K562 (cell line): ENCODE measurements at regions not wholly inside any gene's neighbourhood (a gene's known extent, or its start where the extent isn't known, plus 50 kb on each side); places are given as distances from the start of the nearest gene placed in this dataset.

Source experiments
- ATAC-seq: fragments of 200-7000 bp; cut with Tn5 transposase; 3 replicates; pipeline ENCODE4 v1.9.1; 2020; ENCODE audit warnings: moderate library complexity
- BruUV-seq: library from RNA; stranded (reverse); fragments of 400-500 nt; replicated peaks from 2 replicates; lab custom pipeline; 2021; lab: Mats Ljungman, UMichigan
- CTCF ChIA-PET: fragments of 300-600 bp; formaldehyde crosslinking; extraction: SDS; loops from one replicate; lab custom pipeline; 2021; ENCODE audit warnings: low intra/inter-chr PET ratio; lab: Yijun Ruan, JAX
- POLR2A ChIA-PET: fragments of 300-600, 350-650 bp; sonication (Branson Sonifier 250); formaldehyde crosslinking; extraction: SDS; loops from one replicate; lab custom pipeline; 2021; ENCODE audit warnings: antibody characterized with exemption, inconsistent platforms; lab: Yijun Ruan, JAX
- DNase-seq, 4 experiments: peaks; one replicate each; pipeline versions ENCODE4 v3.0.0 to v3.0.0-alpha.2; 2011 to 2018; ENCODE audit warnings: low spot score in 3 of 4, mixed read lengths in 3 of 4; ENCODE audit errors: extremely low read depth in 1 of 4
- FAIRE-seq: peaks from 2 replicates; lab custom pipeline; 2011; peaks lifted over from hg19 to GRCh38; lab: Jason Lieb, UNC
- H2AFZ ChIP-seq: 2 replicates; pipeline ENCODE4 v1.6.0; 2011; ENCODE audit warnings: low read depth, low read length, control low read depth, inconsistent platforms
- H3K27ac ChIP-seq: fragments of 200-600 bp; 3 replicates; pipeline ENCODE4 v1.8.0; 2011; ENCODE audit warnings: low read depth, mild to moderate bottlenecking, control low read depth, inconsistent platforms, low read length, moderate library complexity, mixed read lengths; ENCODE audit errors: extremely low read depth
- H3K27me3 ChIP-seq, 2 experiments: fragments of 300-600 bp in 1 of 2; 2 replicates in 1 of 2; 3 replicates in 1 of 2; pipeline versions ENCODE4 v1.6.0 to v1.8.0; 2011; ENCODE audit warnings: inconsistent platforms in 2 of 2, low read length in 2 of 2, mild to moderate bottlenecking in 1 of 2, mixed read lengths in 1 of 2, moderate library complexity in 1 of 2; ENCODE audit not compliant: control insufficient read depth in 2 of 2, insufficient read depth in 2 of 2
- H3K36me3 ChIP-seq: fragments of 300-600 bp; 3 replicates; pipeline ENCODE4 v1.8.0; 2011; ENCODE audit warnings: mild to moderate bottlenecking, low read length, inconsistent platforms; ENCODE audit not compliant: control insufficient read depth, insufficient read depth
- H3K4me1 ChIP-seq, 2 experiments: fragments of 200-600 bp in 1 of 2; replicated peaks in 1 of 2; 2 replicates in 1 of 2; 3 replicates in 1 of 2; pipeline versions ENCODE4 v1.5.1 to v1.8.0; 2011; ENCODE audit warnings: inconsistent platforms in 2 of 2, low read length in 2 of 2, mild to moderate bottlenecking in 1 of 2, mixed read lengths in 1 of 2, moderate library complexity in 1 of 2; ENCODE audit not compliant: control insufficient read depth in 2 of 2, insufficient read depth in 2 of 2
- H3K4me2 ChIP-seq: 2 replicates; pipeline ENCODE4 v1.6.1; 2011; ENCODE audit warnings: low read length, control low read depth, inconsistent platforms, mixed read lengths; ENCODE audit not compliant: insufficient read depth
- H3K4me3 ChIP-seq: fragments of 200-600 bp; sonication (generic), shearing (Covaris generic); 2 replicates; pipeline ENCODE4 v1.5.1; 2016; ENCODE audit warnings: control low read depth, inconsistent platforms
- H3K79me2 ChIP-seq: fragments of 200-600 bp; 3 replicates; pipeline ENCODE4 v1.8.0; 2011; ENCODE audit warnings: low read length, inconsistent platforms; ENCODE audit not compliant: control insufficient read depth, insufficient read depth
- H3K9ac ChIP-seq, 2 experiments: 2 replicates each; pipeline versions ENCODE4 v1.6.0 to v1.6.1; 2011; ENCODE audit warnings: low read depth in 2 of 2, low read length in 2 of 2, control low read depth in 1 of 2, inconsistent platforms in 1 of 2, mild to moderate bottlenecking in 1 of 2, mixed read lengths in 1 of 2; ENCODE audit not compliant: insufficient read depth in 1 of 2
- H3K9me1 ChIP-seq: one replicate; pipeline ENCODE4 v1.6.0; 2011; ENCODE audit warnings: inconsistent platforms, mild to moderate bottlenecking, low read length, moderate library complexity; ENCODE audit not compliant: control insufficient read depth, insufficient read depth
- H3K9me3 ChIP-seq: replicated peaks from 2 replicates; pipeline ENCODE4 v1.5.1; 2011; ENCODE audit warnings: low read depth, low read length, inconsistent platforms; ENCODE audit not compliant: control insufficient read depth, insufficient read depth
- H4K20me1 ChIP-seq: replicated peaks from 2 replicates; pipeline ENCODE4 v1.6.1; 2011; ENCODE audit warnings: low read length, inconsistent platforms, mixed read lengths; ENCODE audit not compliant: control insufficient read depth, insufficient read depth
- ATF7 ChIP-seq: fragments of 450-650 bp; IDR thresholded peaks from 2 replicates; pipeline ENCODE4 v1.7.1; 2014; ENCODE audit warnings: mild to moderate bottlenecking, moderate library complexity
- BDP1 ChIP-seq: IDR thresholded peaks from 3 replicates; pipeline ENCODE4 v1.6.1; 2011; ENCODE audit not compliant: insufficient read length, insufficient read depth
- EHMT2 ChIP-seq: fragments of 450-650 bp; IDR thresholded peaks from 2 replicates; pipeline ENCODE4 v1.6.1; 2018; ENCODE audit warnings: antibody characterized with exemption
- ETV5 ChIP-seq: sonication (generic); formaldehyde crosslinking; IDR thresholded peaks from 2 replicates; pipeline ENCODE4 v1.4.0; 2020; ENCODE audit warnings: low read depth, mild to moderate bottlenecking, missing genetic modification reagents
- FOXJ2 ChIP-seq: fragments of 200-800 bp; sonication (Bioruptor generic); IDR thresholded peaks from 2 replicates; pipeline ENCODE4 v1.6.1; 2016; ENCODE audit warnings: missing genetic modification characterization, missing compliant biosample characterization
- NCOA1 ChIP-seq: fragments of 450-650 bp; IDR thresholded peaks from 2 replicates; pipeline ENCODE4 v1.6.1; 2016; ENCODE audit warnings: low read depth
- NFIC ChIP-seq: fragments of 450-650 bp; IDR thresholded peaks from 2 replicates; pipeline ENCODE4 v1.6.1; 2017; ENCODE audit warnings: mild to moderate bottlenecking, inconsistent platforms
- NR1H2 ChIP-seq: sonication (generic); formaldehyde crosslinking; IDR thresholded peaks from 2 replicates; pipeline ENCODE4 v1.4.0; 2020; ENCODE audit warnings: mild to moderate bottlenecking, missing genetic modification reagents
- PPARD ChIP-seq: fragments of 250-450 bp; sonication (Bioruptor Pico); IDR thresholded peaks from 2 replicates; pipeline ENCODE4 v1.8.0; 2022; ENCODE audit warnings: inconsistent platforms, mild to moderate bottlenecking, moderate library complexity
- RBM15 ChIP-seq: fragments of 200-400 bp; formaldehyde crosslinking; IDR thresholded peaks from 2 replicates; pipeline ENCODE4 v1.6.1; 2018; ENCODE audit warnings: mild to moderate bottlenecking, low read length, moderate library complexity; ENCODE audit not compliant: insufficient read depth
- SLC30A9 ChIP-seq: fragments of 250-450 bp; sonication (Bioruptor Pico); IDR thresholded peaks from 2 replicates; pipeline ENCODE4 v1.8.0; 2022; ENCODE audit warnings: mild to moderate bottlenecking, moderate library complexity
- ZNF133 ChIP-seq: fragments of 250-450 bp; sonication (Bioruptor Pico); IDR thresholded peaks from 2 replicates; pipeline ENCODE4 v1.4.0; 2020; ENCODE audit warnings: mild to moderate bottlenecking
- ZNF175 ChIP-seq: fragments of 200-800 bp; sonication (Bioruptor generic); IDR thresholded peaks from 2 replicates; pipeline ENCODE4 v1.6.1; 2016; ENCODE audit warnings: low read depth, mild to moderate bottlenecking, missing genetic modification characterization, missing compliant biosample characterization
- ZNF224 ChIP-seq: sonication (generic); formaldehyde crosslinking; IDR thresholded peaks from 2 replicates; pipeline ENCODE4 v1.8.0; 2022; ENCODE audit warnings: mild to moderate bottlenecking, missing genetic modification reagents
- ZNF318 ChIP-seq, 2 experiments: fragments of 450-650 bp; IDR thresholded peaks; 2 replicates each; pipeline ENCODE4 v1.6.1; 2016; ENCODE audit warnings: mild to moderate bottlenecking in 2 of 2, borderline replicate concordance in 1 of 2, low read depth in 1 of 2, moderate library complexity in 1 of 2
- ZNF511 ChIP-seq: sonication (generic); formaldehyde crosslinking; IDR thresholded peaks from 2 replicates; pipeline ENCODE4 v1.8.0; 2022; ENCODE audit warnings: mild to moderate bottlenecking, missing genetic modification reagents
- ZNF551 ChIP-seq: fragments of 250-450 bp; sonication (Bioruptor Pico); IDR thresholded peaks from 2 replicates; pipeline ENCODE4 v1.5.0; 2021; ENCODE audit warnings: mild to moderate bottlenecking, moderate library complexity
- ZNF785 ChIP-seq: fragments of 250-450 bp; sonication (Bioruptor Pico); IDR thresholded peaks from 2 replicates; pipeline ENCODE4 v1.4.0; 2020; ENCODE audit warnings: mild to moderate bottlenecking
- WGBS: fragments of 100-300 bp; shearing (Covaris generic); methylation state at CpG from one replicate; pipeline ENCODE4 v1.1.6; 2016; ENCODE audit warnings: low coverage, mixed read lengths; ENCODE audit not compliant: insufficient coverage; ENCODE audit errors: missing lambda C conversion rate; 5-methylcytosine and 5-hydroxymethylcytosine counted together
- in situ Hi-C: fragments of 300-500 bp; cut with MboI; formaldehyde crosslinking; loops from 4 replicates; pipeline ENCODE4 v1.15.0; 2018; ENCODE audit warnings: inconsistent platforms, mixed read lengths
- intact Hi-C: fragments of 100-400 bp; cut with micrococcal nuclease; formaldehyde crosslinking; loops from 2 replicates; pipeline ENCODE4 v1.14.2; 2022

- H3K9ac ChIP-seq: no peak overlapping the region
- DNase-seq (no peak), FAIRE-seq (no peak), ATAC-seq (no peak)
- no peak overlapping the region for H3K4me3 ChIP-seq
- in situ Hi-C loops (no loop called here), intact Hi-C loops (no loop called here)
- no peaks in the 10 kb centered on the region for H4K20me1 ChIP-seq
- H3K4me1 ChIP-seq: no peaks in the 10 kb centered on the region
- WGBS: 6% methylated on average over 3 of the region's 3 CpGs
- no peaks in the 10 kb centered on the region; the same call in 1 of the 2 replicates for H3K9me3 ChIP-seq
- H3K27me3 ChIP-seq: no peaks in the 10 kb centered on the region
- ChIA-PET POLR2A (interaction anchor here (0.6 to 0.7 kb wide), 2 partner anchors 81 to 247 kb away, joined by 3 read pairs; no protein-coding TSS in a partner anchor), CTCF (no interaction called here)
- H3K4me2 ChIP-seq: no peak overlapping the region
- no peak overlapping the region for H2AFZ ChIP-seq
- no peaks in the 10 kb centered on the region for H3K9me1 ChIP-seq
- H3K27ac ChIP-seq: no peak overlapping the region
- no peaks in the 10 kb centered on the region for H3K36me3 ChIP-seq
- no TSS peak for BruUV-seq
- H3K79me2 ChIP-seq: no peaks in the 10 kb centered on the region
- no peak for TF ChIP-seq FOXJ2 (tag)
- TF ChIP-seq ZNF318 (IDR thresholded peaks at IDR 0.05; ENCODE audit: borderline replicate concordance in 1 of 2, low read depth in 1 of 2): no peak
- TF ChIP-seq ZNF175 (CRISPR knock-in tag): no peak
- no peak for TF ChIP-seq NR1H2 (CRISPR knock-in tag)
- TF ChIP-seq ETV5: no peak
- no peak for TF ChIP-seq ZNF785 (CRISPR knock-in tag)
- no peak for TF ChIP-seq BDP1
- no peak for TF ChIP-seq ZNF224
- no peak for TF ChIP-seq NCOA1
- no peak for TF ChIP-seq PPARD (CRISPR knock-in tag)
- no peak for TF ChIP-seq ZNF551 (CRISPR knock-in tag)
- no peak for TF ChIP-seq ATF7
- no peak for TF ChIP-seq EHMT2
- TF ChIP-seq ZNF133: no peak
- no peak for TF ChIP-seq RBM15
- no peak for TF ChIP-seq ZNF511 (CRISPR knock-in tag)
- TF ChIP-seq NFIC: no peak
- no peak for TF ChIP-seq SLC30A9 (CRISPR knock-in tag)
Observed at GRCh38 chr17:71405101-71405500, 715.7 kb upstream of the SOX9 start.
